HFFc6 (cell line): ENCODE measurements at regions not wholly inside any gene's neighbourhood (a gene's known extent, or its start where the extent isn't known, plus 50 kb on each side); places are given as distances from the start of the nearest gene placed in this dataset.

ENCODE experiments used
- DNase-seq: peaks from one replicate; pipeline ENCODE4 v3.0.0-alpha.2; 2018
- H3K27ac Mint-ChIP-seq: 2 replicates; pipeline ENCODE4 v1.8.0; 2020; ENCODE audit warnings: mild to moderate bottlenecking, mixed read lengths
- H3K27me3 Mint-ChIP-seq: 2 replicates; pipeline ENCODE4 v1.8.0; 2021; ENCODE audit warnings: mild to moderate bottlenecking, moderate library complexity, mixed read lengths; ENCODE audit not compliant: insufficient read depth
- H3K36me3 Mint-ChIP-seq: 2 replicates; pipeline ENCODE4 v1.8.0; 2021; ENCODE audit warnings: low read depth, mixed read lengths
- H3K4me1 Mint-ChIP-seq: 2 replicates; pipeline ENCODE4 v1.8.0; 2020; ENCODE audit warnings: low read depth, mixed read lengths
- H3K4me3 Mint-ChIP-seq: 2 replicates; pipeline ENCODE4 v1.8.0; 2020; ENCODE audit warnings: mild to moderate bottlenecking, moderate library complexity, mixed read lengths
- H3K9me3 Mint-ChIP-seq: 2 replicates; pipeline ENCODE4 v1.8.0; 2020; ENCODE audit warnings: mild to moderate bottlenecking, mixed read lengths
- CTCF ChIP-seq: fragments of 200-600 bp; sonication (generic); IDR thresholded peaks from 2 replicates; pipeline ENCODE4 v1.5.0; 2021; ENCODE audit warnings: antibody characterized with exemption, mild to moderate bottlenecking

GRCh38 chr3:181660337-181660736 lies 51.4 kb upstream of the SOX2 start:
- Mint-ChIP-seq H3K27ac (no peak overlapping the region), H3K4me3 (no peak overlapping the region), H3K9me3 (peaks cover 42% of the 10 kb centered on the region), H3K4me1 (no peaks in the 10 kb centered on the region), H3K27me3 (no peaks in the 10 kb centered on the region), H3K36me3 (no peaks in the 10 kb centered on the region)
- no peak for DNase-seq
- TF ChIP-seq CTCF: no peak

- Mint-ChIP-seq H3K9me3 (peaks cover 31% of the 10 kb centered on the region), H3K27ac (no peak overlapping the region), H3K4me1 (no peaks in the 10 kb centered on the region), H3K27me3 (no peaks in the 10 kb centered on the region), H3K36me3 (no peaks in the 10 kb centered on the region; the same call in 1 of the 2 replicates), H3K4me3 (no peak overlapping the region)
- TF ChIP-seq CTCF: no peak
- no peak for DNase-seq
Measured at GRCh38 chr3:181637456-181637855, 74.3 kb upstream of the SOX2 start.

GRCh38 chr3:181637056-181637455 lies 74.7 kb upstream of the SOX2 start:
- no peaks in the 10 kb centered on the region; the same call in 1 of the 2 replicates for H3K36me3 Mint-ChIP-seq
- H3K27me3 Mint-ChIP-seq: no peaks in the 10 kb centered on the region
- no peaks in the 10 kb centered on the region for H3K4me1 Mint-ChIP-seq
- H3K4me3 Mint-ChIP-seq: no peak overlapping the region
- DNase-seq: no peak
- peaks cover 33% of the 10 kb centered on the region for H3K9me3 Mint-ChIP-seq
- no peak overlapping the region for H3K27ac Mint-ChIP-seq
- no peak for TF ChIP-seq CTCF

GRCh38 chr3:181635141-181635540 lies 76.6 kb upstream of the SOX2 start:
- Mint-ChIP-seq H3K4me1 (no peaks in the 10 kb centered on the region), H3K27me3 (no peaks in the 10 kb centered on the region), H3K9me3 (peaks cover 38% of the 10 kb centered on the region), H3K36me3 (no peaks in the 10 kb centered on the region; the same call in 1 of the 2 replicates), H3K4me3 (no peak overlapping the region), H3K27ac (no peak overlapping the region)
- DNase-seq: no peak
- no peak for TF ChIP-seq CTCF

- H3K4me1 Mint-ChIP-seq: no peaks in the 10 kb centered on the region
- no peaks in the 10 kb centered on the region; the same call in 1 of the 2 replicates for H3K36me3 Mint-ChIP-seq
- no peak for DNase-seq
- H3K27ac Mint-ChIP-seq: no peak overlapping the region
- no peak for TF ChIP-seq CTCF
- H3K4me3 Mint-ChIP-seq: no peak overlapping the region
- no peaks in the 10 kb centered on the region for H3K27me3 Mint-ChIP-seq
- H3K9me3 Mint-ChIP-seq: peaks cover 38% of the 10 kb centered on the region
Measured at GRCh38 chr3:181633556-181633955, 78.2 kb upstream of the SOX2 start.

GRCh38 chr3:181631901-181632300 lies 79.8 kb upstream of the SOX2 start:
- Mint-ChIP-seq H3K36me3 (no peaks in the 10 kb centered on the region; the same call in 1 of the 2 replicates), H3K4me3 (no peak overlapping the region), H3K4me1 (no peaks in the 10 kb centered on the region), H3K9me3 (peaks cover 30% of the 10 kb centered on the region), H3K27me3 (no peaks in the 10 kb centered on the region), H3K27ac (no peak overlapping the region)
- no peak for TF ChIP-seq CTCF
- DNase-seq: no peak
